Left colon (tissue), 2 donors: ENCODE measurements at regions not wholly inside any gene's neighbourhood (a gene's known extent, or its start where the extent isn't known, plus 50 kb on each side); places are given as distances from the start of the nearest gene placed in this dataset.

Experiments
- ATAC-seq: fragments of 200-7000 bp; cut with Tn5 transposase; one replicate; pipeline ENCODE4 v1.9.1; 2020; ENCODE audit warnings: mild to moderate bottlenecking, moderate library complexity
- DNase-seq, 2 donors: peaks; one replicate each; pipeline ENCODE4 v3.0.0-alpha.2; 2020
- intact Hi-C, 2 donors: fragments of 100-400 bp; cut with DNase I in 1 of 2; cut with micrococcal nuclease in 1 of 2; formaldehyde crosslinking; loops; one replicate each; pipeline versions ENCODE4 v1.11.2 to v1.14.0; 2022; cut with DNase I, micrococcal nuclease
- donor health status: DM: no; HTN: no; CAD: no.
- donor health status: DM: yes; HTN: yes; CAD: no.

- ATAC-seq (no peak), DNase-seq (no peak)
- intact Hi-C loops: no loop called here
These were observed 293.7 kb downstream of the BTG1 start for GRCh38 chr12:91851741-91852477.

- DNase-seq: no peak
- intact Hi-C loops: no loop called here
- ATAC-seq: no peak
These were observed 299.1 kb downstream of the BTG1 start for GRCh38 chr12:91846466-91847055.

- DNase-seq (no peak), ATAC-seq (no peak)
- intact Hi-C loops: no loop called here
These were observed 300.3 kb downstream of the BTG1 start for GRCh38 chr12:91845365-91845764.

GRCh38 chr12:91841822-91842221 is 303.8 kb downstream of the BTG1 start:
- ATAC-seq (no peak), DNase-seq (no peak)
- intact Hi-C loops: no loop called here

- ATAC-seq: no peak
These were observed 308.9 kb downstream of the BTG1 start for GRCh38 chr12:91836696-91837095.

GRCh38 chr12:91836264-91836663 is 309.4 kb downstream of the BTG1 start:
- ATAC-seq (no peak), DNase-seq (no peak)
- intact Hi-C loops: no loop called here

More at GRCh38 chr12:91836696-91837095, 308.9 kb downstream of the BTG1 start:
- intact Hi-C loops: no loop called here
- DNase-seq: no peak

GRCh38 chr12:91835693-91836092 is 310.0 kb downstream of the BTG1 start:
- no peak for ATAC-seq
- intact Hi-C loops: no loop called here

GRCh38 chr12:91833780-91834359 is 311.8 kb downstream of the BTG1 start:
- intact Hi-C loops: no loop called here
- no peak for ATAC-seq
- DNase-seq: no peak

More at GRCh38 chr12:91835693-91836092, 310.0 kb downstream of the BTG1 start:
- DNase-seq: no peak

GRCh38 chr12:91825999-91826398 is 319.6 kb downstream of the BTG1 start:
- intact Hi-C loops: no loop called here
- ATAC-seq: no peak
- no peak for DNase-seq

GRCh38 chr12:91824991-91825390 is 320.7 kb downstream of the BTG1 start:
- no peak for ATAC-seq
- intact Hi-C loops: no loop called here
- DNase-seq: no peak

- no peak for DNase-seq
- ATAC-seq: no peak
- intact Hi-C loops: no loop called here
These were observed 326.6 kb downstream of the BTG1 start for GRCh38 chr12:91819132-91819447.

GRCh38 chr12:91818227-91819131 is 327.2 kb downstream of the BTG1 start:
- ATAC-seq: no peak
- intact Hi-C loops: no loop called here
- DNase-seq: no peak

GRCh38 chr12:91817517-91817916 is 328.1 kb downstream of the BTG1 start:
- intact Hi-C loops: no loop called here
- ATAC-seq (no peak), DNase-seq (no peak)

GRCh38 chr12:91813701-91814100 is 331.9 kb downstream of the BTG1 start:
- intact Hi-C loops: loop anchor here in 1 of 2 donors (5.0 kb wide), 1 partner anchor 324 kb away; no protein-coding TSS in a partner anchor
- ATAC-seq (no peak), DNase-seq (no peak)

- peak; percentile 57 for ATAC-seq
- peak; percentile 36 to 88 for DNase-seq
- intact Hi-C loops: loop anchor here in 1 of 2 donors (5.0 kb wide), 1 partner anchor 326 kb away; no protein-coding TSS in a partner anchor
These were observed 334.0 kb downstream of the BTG1 start for GRCh38 chr12:91811481-91812287.

GRCh38 chr12:91810531-91811451 is 334.9 kb downstream of the BTG1 start:
- DNase-seq: no peak
- intact Hi-C loops: loop anchor here in 1 of 2 donors (5.0 kb wide), 1 partner anchor 327 kb away; no protein-coding TSS in a partner anchor
- ATAC-seq: no peak

- intact Hi-C loops: loop anchor here in 1 of 2 donors (5.0 kb wide), 1 partner anchor 327 kb away; no protein-coding TSS in a partner anchor
These were observed 335.6 kb downstream of the BTG1 start for GRCh38 chr12:91810077-91810476.

More at GRCh38 chr12:91810077-91810476, 335.6 kb downstream of the BTG1 start:
- DNase-seq (no peak), ATAC-seq (no peak)
